ENCODE measurements at regions not wholly inside any gene's neighbourhood (a gene's known extent, or its start where the extent isn't known, plus 50 kb on each side); places are given as distances from the start of the nearest gene placed in this dataset.
A peak's percentile ranks its signal among the peaks of the same experiment; 100 is the strongest.

- Mint-ChIP-seq H3K27me3 (ENCODE audit: insufficient read depth) (peaks cover 3% of the 10 kb centered on the region), H3K27ac (no peak overlapping the region), H3K36me3 (ENCODE audit: low read depth) (peaks cover 21% of the 10 kb centered on the region; the same call in 1 of the 2 replicates), H3K4me3 (no peak overlapping the region), H3K4me1 (ENCODE audit: low read depth) (no peaks in the 10 kb centered on the region), H3K9me3 (peaks cover 34% of the 10 kb centered on the region)
- DNase-seq: no peak
- TF ChIP-seq, protein P1, sequence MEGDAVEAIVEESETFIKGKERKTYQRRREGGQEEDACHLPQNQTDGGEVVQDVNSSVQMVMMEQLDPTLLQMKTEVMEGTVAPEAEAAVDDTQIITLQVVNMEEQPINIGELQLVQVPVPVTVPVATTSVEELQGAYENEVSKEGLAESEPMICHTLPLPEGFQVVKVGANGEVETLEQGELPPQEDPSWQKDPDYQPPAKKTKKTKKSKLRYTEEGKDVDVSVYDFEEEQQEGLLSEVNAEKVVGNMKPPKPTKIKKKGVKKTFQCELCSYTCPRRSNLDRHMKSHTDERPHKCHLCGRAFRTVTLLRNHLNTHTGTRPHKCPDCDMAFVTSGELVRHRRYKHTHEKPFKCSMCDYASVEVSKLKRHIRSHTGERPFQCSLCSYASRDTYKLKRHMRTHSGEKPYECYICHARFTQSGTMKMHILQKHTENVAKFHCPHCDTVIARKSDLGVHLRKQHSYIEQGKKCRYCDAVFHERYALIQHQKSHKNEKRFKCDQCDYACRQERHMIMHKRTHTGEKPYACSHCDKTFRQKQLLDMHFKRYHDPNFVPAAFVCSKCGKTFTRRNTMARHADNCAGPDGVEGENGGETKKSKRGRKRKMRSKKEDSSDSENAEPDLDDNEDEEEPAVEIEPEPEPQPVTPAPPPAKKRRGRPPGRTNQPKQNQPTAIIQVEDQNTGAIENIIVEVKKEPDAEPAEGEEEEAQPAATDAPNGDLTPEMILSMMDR (IDR thresholded peaks at IDR 0.05): peak; percentile 21; the same call in 1 of the 2 replicates
Measured at GRCh38 chr11:23406131-23406819, 546.0 kb upstream of the CCDC179 start.

- peaks cover 7% of the 10 kb centered on the region; the same call in 1 of the 2 replicates for H3K4me1 Mint-ChIP-seq (ENCODE audit: low read depth)
- no peak overlapping the region for H3K4me3 Mint-ChIP-seq
- no peak for DNase-seq
- peaks cover 27% of the 10 kb centered on the region; the same call in 1 of the 2 replicates for H3K36me3 Mint-ChIP-seq (ENCODE audit: low read depth)
- peaks cover 3% of the 10 kb centered on the region; the same call in 1 of the 2 replicates for H3K27me3 Mint-ChIP-seq (ENCODE audit: insufficient read depth)
- TF ChIP-seq, protein P1 (IDR thresholded peaks at IDR 0.05): no peak
- H3K9me3 Mint-ChIP-seq: peaks cover 28% of the 10 kb centered on the region
- H3K27ac Mint-ChIP-seq: no peak overlapping the region
Measured at GRCh38 chr11:23413057-23413456, 552.8 kb upstream of the CCDC179 start.

GRCh38 chr11:23423104-23423503, 562.8 kb upstream of the CCDC179 start:
- H3K36me3 Mint-ChIP-seq (ENCODE audit: low read depth): 0 out of 2 replicates have a peak, but pooled peaks cover 4% of the 10 kb centered on the region
- H3K27ac Mint-ChIP-seq: no peak overlapping the region
- peaks cover 36% of the 10 kb centered on the region for H3K4me1 Mint-ChIP-seq (ENCODE audit: low read depth)
- no peak overlapping the region; the same call in 1 of the 2 replicates for H3K4me3 Mint-ChIP-seq
- no peaks in the 10 kb centered on the region for H3K27me3 Mint-ChIP-seq (ENCODE audit: insufficient read depth)
- TF ChIP-seq, protein P1 (IDR thresholded peaks at IDR 0.05): no peak
- no peaks in the 10 kb centered on the region for H3K9me3 Mint-ChIP-seq
- peak; percentile 18 for DNase-seq

GRCh38 chr11:23423656-23424055, 563.4 kb upstream of the CCDC179 start:
- no peak overlapping the region for H3K4me3 Mint-ChIP-seq

DNA sequence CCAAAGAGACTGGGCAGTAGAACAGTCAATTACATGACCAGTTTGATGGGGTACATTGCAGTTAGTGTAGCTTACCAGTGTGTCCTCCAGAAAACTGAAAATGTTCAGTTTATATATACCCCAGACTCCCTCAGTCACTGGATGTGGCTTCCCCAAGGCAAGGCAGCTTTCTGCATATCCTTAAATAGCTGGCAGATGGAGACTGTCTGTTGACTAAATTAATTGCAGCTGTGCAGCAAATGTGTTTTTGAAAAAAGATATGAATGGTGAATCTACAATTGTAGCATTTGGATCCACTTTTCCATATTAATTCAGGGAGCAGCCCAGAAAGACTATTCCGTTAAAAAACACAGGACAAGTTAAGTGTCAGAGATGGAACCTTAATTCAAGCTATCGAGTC, 565.1 kb upstream of the CCDC179 start:
- peaks cover 36% of the 10 kb centered on the region for H3K4me1 Mint-ChIP-seq (ENCODE audit: low read depth)
- no peaks in the 10 kb centered on the region for H3K9me3 Mint-ChIP-seq
- TF ChIP-seq, protein P1 (IDR thresholded peaks at IDR 0.05): no peak
- H3K27ac Mint-ChIP-seq: no peak overlapping the region
- H3K4me3 Mint-ChIP-seq: no peak overlapping the region
- no peaks in the 10 kb centered on the region for H3K27me3 Mint-ChIP-seq (ENCODE audit: insufficient read depth)
- H3K36me3 Mint-ChIP-seq (ENCODE audit: low read depth): 0 out of 2 replicates have a peak, but pooled peaks cover 4% of the 10 kb centered on the region
- no peak for DNase-seq

More at GRCh38 chr11:23423656-23424055, 563.4 kb upstream of the CCDC179 start:
- H3K4me1 Mint-ChIP-seq (ENCODE audit: low read depth): peaks cover 36% of the 10 kb centered on the region
- H3K27me3 Mint-ChIP-seq (ENCODE audit: insufficient read depth): no peaks in the 10 kb centered on the region
- H3K36me3 Mint-ChIP-seq (ENCODE audit: low read depth): 0 out of 2 replicates have a peak, but pooled peaks cover 4% of the 10 kb centered on the region
- TF ChIP-seq, protein P1 (IDR thresholded peaks at IDR 0.05): no peak
- no peak overlapping the region for H3K27ac Mint-ChIP-seq
- DNase-seq: no peak
- no peaks in the 10 kb centered on the region for H3K9me3 Mint-ChIP-seq

All from HFFc6 (cell line).